Gastrocnemius medialis (tissue), 4 donors: ENCODE measurements at regions not wholly inside any gene's neighbourhood (a gene's known extent, or its start where the extent isn't known, plus 50 kb on each side); places are given as distances from the start of the nearest gene placed in this dataset.

Source experiments
- POLR2A ChIP-seq, 2 donors: fragments of 450-650 bp; IDR thresholded peaks; one replicate each; pipeline ENCODE4 v1.6.1; 2017; ENCODE audit warnings: antibody characterized with exemption in 2 of 2, mild to moderate bottlenecking in 2 of 2, moderate library complexity in 2 of 2
- TF ChIP-seq, protein P1 (sequence below), 5 experiments: fragments of 450-650 bp in 3 of 5; fragments of 200-600 bp in 2 of 5; sonication (generic) in 2 of 5; IDR thresholded peaks in 4 of 5; conservative IDR thresholded peaks in 1 of 5; 1 replicate in 4 of 5; 2 replicates in 1 of 5; pipeline ENCODE4 v1.5.1; 2016 to 2019; ENCODE audit warnings: antibody characterized with exemption in 5 of 5, mild to moderate bottlenecking in 3 of 5, moderate library complexity in 3 of 5

- TF ChIP-seq, protein P1, sequence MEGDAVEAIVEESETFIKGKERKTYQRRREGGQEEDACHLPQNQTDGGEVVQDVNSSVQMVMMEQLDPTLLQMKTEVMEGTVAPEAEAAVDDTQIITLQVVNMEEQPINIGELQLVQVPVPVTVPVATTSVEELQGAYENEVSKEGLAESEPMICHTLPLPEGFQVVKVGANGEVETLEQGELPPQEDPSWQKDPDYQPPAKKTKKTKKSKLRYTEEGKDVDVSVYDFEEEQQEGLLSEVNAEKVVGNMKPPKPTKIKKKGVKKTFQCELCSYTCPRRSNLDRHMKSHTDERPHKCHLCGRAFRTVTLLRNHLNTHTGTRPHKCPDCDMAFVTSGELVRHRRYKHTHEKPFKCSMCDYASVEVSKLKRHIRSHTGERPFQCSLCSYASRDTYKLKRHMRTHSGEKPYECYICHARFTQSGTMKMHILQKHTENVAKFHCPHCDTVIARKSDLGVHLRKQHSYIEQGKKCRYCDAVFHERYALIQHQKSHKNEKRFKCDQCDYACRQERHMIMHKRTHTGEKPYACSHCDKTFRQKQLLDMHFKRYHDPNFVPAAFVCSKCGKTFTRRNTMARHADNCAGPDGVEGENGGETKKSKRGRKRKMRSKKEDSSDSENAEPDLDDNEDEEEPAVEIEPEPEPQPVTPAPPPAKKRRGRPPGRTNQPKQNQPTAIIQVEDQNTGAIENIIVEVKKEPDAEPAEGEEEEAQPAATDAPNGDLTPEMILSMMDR (IDR thresholded peaks at IDR 0.05 in 4 of 5, conservative IDR thresholded peaks at IDR 0.05 in 1 of 5), result no peak
- TF ChIP-seq POLR2A (IDR thresholded peaks at IDR 0.05), result no peak
Observed at GRCh38 chr14:101105045-101105444, 201.5 kb upstream of the RTL1 start.
